H1 (cell line): ENCODE measurements at regions not wholly inside any gene's neighbourhood (a gene's known extent, or its start where the extent isn't known, plus 50 kb on each side); places are given as distances from the start of the nearest gene placed in this dataset.

ENCODE experiments used
- BRCA1 ChIP-seq: IDR thresholded peaks from 2 replicates; pipeline ENCODE4 v1.6.1; 2012; ENCODE audit warnings: low read depth, low read length, improper control_type of control experiment
- CREB1 ChIP-seq: IDR thresholded peaks from 2 replicates; pipeline ENCODE4 v1.6.1; 2012; ENCODE audit warnings: inconsistent platforms
- CTBP2 ChIP-seq: IDR thresholded peaks from 2 replicates; pipeline ENCODE4 v1.7.0; 2011; ENCODE audit warnings: borderline replicate concordance, mild to moderate bottlenecking, moderate library complexity, mixed read lengths, low read length; ENCODE audit not compliant: insufficient read depth, insufficient read length
- JUND ChIP-seq: IDR thresholded peaks from 2 replicates; pipeline ENCODE4 v1.6.1; 2011; ENCODE audit warnings: mild to moderate bottlenecking, improper control_type of control experiment, low read length
- KDM1A ChIP-seq: fragments of 200-600, 300-600 bp; sonication (generic); IDR thresholded peaks from 2 replicates; pipeline ENCODE4 v1.7.1; 2016; ENCODE audit warnings: mild to moderate bottlenecking, low read length, borderline replicate concordance
- KDM4A ChIP-seq: IDR thresholded peaks from one replicate; pipeline ENCODE4 v1.7.1; 2012; ENCODE audit warnings: low read depth, mild to moderate bottlenecking, moderate library complexity, low read length, inconsistent platforms; ENCODE audit not compliant: severe bottlenecking
- KDM5A ChIP-seq: fragments of 200-600 bp; IDR thresholded peaks from 2 replicates; pipeline ENCODE4 v1.7.1; 2012; ENCODE audit warnings: mild to moderate bottlenecking, low read length, inconsistent platforms, mixed read lengths
- MAX ChIP-seq: IDR thresholded peaks from 2 replicates; pipeline ENCODE4 v1.6.1; 2012; ENCODE audit warnings: inconsistent platforms
- NANOG ChIP-seq: IDR thresholded peaks from 2 replicates; pipeline ENCODE4 v1.6.1; 2011; ENCODE audit warnings: low read length, low read depth, mild to moderate bottlenecking, inconsistent platforms; ENCODE audit not compliant: insufficient read depth, poor library complexity, severe bottlenecking
- NRF1 ChIP-seq: IDR thresholded peaks from 2 replicates; pipeline ENCODE4 v1.6.1; 2011; ENCODE audit warnings: mild to moderate bottlenecking, low read depth, low read length, improper control_type of control experiment
- POLR2AphosphoS5 ChIP-seq: IDR thresholded peaks from 2 replicates; pipeline ENCODE4 v1.6.1; 2011; ENCODE audit warnings: low read depth, low read length
- POU5F1 ChIP-seq: IDR thresholded peaks from 2 replicates; pipeline ENCODE4 v1.6.1; 2011; ENCODE audit warnings: low read depth, mild to moderate bottlenecking, low read length, moderate library complexity
- RAD21 ChIP-seq, 2 experiments: IDR thresholded peaks in 1 of 2; conservative IDR thresholded peaks in 1 of 2; 2 replicates each; pipeline ENCODE4 v1.6.1; 2011; ENCODE audit warnings: low read depth in 2 of 2, low read length in 2 of 2, improper control_type of control experiment in 1 of 2, inconsistent platforms in 1 of 2, mild to moderate bottlenecking in 1 of 2, moderate library complexity in 1 of 2
- RFX5 ChIP-seq: IDR thresholded peaks from 2 replicates; pipeline ENCODE4 v1.6.1; 2011; ENCODE audit warnings: low read depth, low read length, improper control_type of control experiment, borderline replicate concordance
- RNF2 ChIP-seq: fragments of 200-900, 300-1000 bp; sonication (generic); IDR thresholded peaks from 2 replicates; pipeline ENCODE4 v1.7.1; 2016; ENCODE audit warnings: borderline replicate concordance, low read depth, mild to moderate bottlenecking, antibody characterized with exemption, low read length; ENCODE audit not compliant: poor library complexity, severe bottlenecking; ENCODE audit errors: missing control alignments
- SAP30 ChIP-seq: fragments of 300-600 bp; sonication (generic); IDR thresholded peaks from 2 replicates; pipeline ENCODE4 v1.7.1; 2012; ENCODE audit warnings: low read length, moderate library complexity, mild to moderate bottlenecking, inconsistent platforms; ENCODE audit not compliant: insufficient read depth, insufficient replicate concordance
- SIX5 ChIP-seq: IDR thresholded peaks from 2 replicates; pipeline ENCODE4 v1.6.1; 2011; ENCODE audit warnings: mild to moderate bottlenecking, low read depth, low read length
- SP1 ChIP-seq: IDR thresholded peaks from 2 replicates; pipeline ENCODE4 v1.6.1; 2011; ENCODE audit warnings: low read depth, low read length
- SRF ChIP-seq: IDR thresholded peaks from 2 replicates; pipeline ENCODE4 v1.6.1; 2011; ENCODE audit warnings: mild to moderate bottlenecking, low read depth, low read length, moderate library complexity
- SUZ12 ChIP-seq: fragments of 200-600 bp; sonication (generic); IDR thresholded peaks from 2 replicates; pipeline ENCODE4 v1.6.1; 2012; ENCODE audit warnings: mild to moderate bottlenecking, inconsistent platforms, low read length, moderate library complexity, mixed read lengths
- TCF12 ChIP-seq: IDR thresholded peaks from 2 replicates; pipeline ENCODE4 v1.6.1; 2011; ENCODE audit warnings: low read depth, mild to moderate bottlenecking, low read length
- TF ChIP-seq, protein P1 (sequence below): IDR thresholded peaks from 2 replicates; pipeline ENCODE4 v1.6.1; 2012; ENCODE audit warnings: low read length, inconsistent platforms
- TF ChIP-seq, protein P2 (sequence below): IDR thresholded peaks from 2 replicates; pipeline ENCODE4 v1.6.1; 2011; ENCODE audit warnings: low read depth, mild to moderate bottlenecking, low read length; ENCODE audit not compliant: insufficient read depth

DNA sequence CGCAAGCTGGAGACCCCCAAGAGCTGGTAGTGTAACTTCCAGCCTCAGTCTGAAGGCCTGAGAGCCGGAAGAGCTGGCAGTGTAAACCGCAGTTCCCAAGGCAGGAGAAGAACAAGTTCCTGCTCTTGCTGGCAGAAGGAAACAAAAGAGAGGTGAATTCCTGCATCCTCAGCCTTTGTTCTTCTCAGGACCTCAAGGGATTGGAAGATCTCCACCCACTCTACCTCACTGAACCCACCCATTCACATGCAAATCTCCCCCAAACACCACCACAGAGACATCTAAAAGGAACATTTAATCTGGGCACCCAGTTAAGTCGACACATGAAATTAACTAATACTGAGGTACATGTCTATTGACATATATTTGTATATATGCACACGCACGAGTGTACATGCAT, 1310.3 kb downstream of the TBC1D22A start (continued):
- no peak for TF ChIP-seq RFX5
- no peak for TF ChIP-seq SRF
- no peak for TF ChIP-seq SUZ12
- no peak for TF ChIP-seq SIX5
- no peak for TF ChIP-seq KDM5A
- TF ChIP-seq NANOG = peak; percentile 44
- no peak for TF ChIP-seq POLR2AphosphoS5
- TF ChIP-seq RNF2 = no peak
- TF ChIP-seq BRCA1 = no peak
- TF ChIP-seq NRF1 = no peak
- TF ChIP-seq, protein P1, sequence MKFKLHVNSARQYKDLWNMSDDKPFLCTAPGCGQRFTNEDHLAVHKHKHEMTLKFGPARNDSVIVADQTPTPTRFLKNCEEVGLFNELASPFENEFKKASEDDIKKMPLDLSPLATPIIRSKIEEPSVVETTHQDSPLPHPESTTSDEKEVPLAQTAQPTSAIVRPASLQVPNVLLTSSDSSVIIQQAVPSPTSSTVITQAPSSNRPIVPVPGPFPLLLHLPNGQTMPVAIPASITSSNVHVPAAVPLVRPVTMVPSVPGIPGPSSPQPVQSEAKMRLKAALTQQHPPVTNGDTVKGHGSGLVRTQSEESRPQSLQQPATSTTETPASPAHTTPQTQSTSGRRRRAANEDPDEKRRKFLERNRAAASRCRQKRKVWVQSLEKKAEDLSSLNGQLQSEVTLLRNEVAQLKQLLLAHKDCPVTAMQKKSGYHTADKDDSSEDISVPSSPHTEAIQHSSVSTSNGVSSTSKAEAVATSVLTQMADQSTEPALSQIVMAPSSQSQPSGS = no peak
- no peak for TF ChIP-seq MAX
- no peak for TF ChIP-seq KDM1A
- peak; percentile 51; the same call in 1 of the 2 replicates for TF ChIP-seq SP1
- no peak for TF ChIP-seq SAP30
- no peak for TF ChIP-seq TCF12
- TF ChIP-seq JUND = no peak
- TF ChIP-seq, protein P2, sequence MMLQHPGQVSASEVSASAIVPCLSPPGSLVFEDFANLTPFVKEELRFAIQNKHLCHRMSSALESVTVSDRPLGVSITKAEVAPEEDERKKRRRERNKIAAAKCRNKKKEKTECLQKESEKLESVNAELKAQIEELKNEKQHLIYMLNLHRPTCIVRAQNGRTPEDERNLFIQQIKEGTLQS = no peak
- TF ChIP-seq POU5F1 = peak; percentile 79
- no peak for TF ChIP-seq KDM4A
- 0 out of 4 replicates have a peak, but pooled peaks of 1 of the 2 experiments have one; percentile 2 for TF ChIP-seq RAD21 (IDR thresholded peaks at IDR 0.05 in 1 of 2, conservative IDR thresholded peaks at IDR 0.05 in 1 of 2; ENCODE audit: low read depth in 2 of 2, low read length in 2 of 2)
- no peak for TF ChIP-seq CTBP2
- TF ChIP-seq CREB1 = no peak; the same call in 1 of the 2 replicates
